Body of pancreas (tissue), 4 donors: ENCODE measurements at regions not wholly inside any gene's neighbourhood (a gene's known extent, or its start where the extent isn't known, plus 50 kb on each side); places are given as distances from the start of the nearest gene placed in this dataset.

Experiments used
- CTCF ChIP-seq, 7 experiments: fragments of 450-650 bp in 4 of 7; fragments of 200-600 bp in 3 of 7; sonication (generic) in 3 of 7; IDR thresholded peaks; one replicate each; pipeline ENCODE4 v1.5.1; 2016 to 2019; ENCODE audit warnings: antibody characterized with exemption in 7 of 7
- POLR2A ChIP-seq, 3 donors: fragments of 450-650 bp; IDR thresholded peaks; one replicate each; pipeline ENCODE4 v1.6.1; 2016; ENCODE audit warnings: antibody characterized with exemption in 3 of 3, mild to moderate bottlenecking in 2 of 3

- TF ChIP-seq POLR2A (IDR thresholded peaks at IDR 0.05) (no peak), CTCF (IDR thresholded peaks at IDR 0.05) (no peak)
Observed at GRCh38 chr11:105448703-105449079, 161.2 kb upstream of the GRIA4 start.
